ENCODE measurements at regions not wholly inside any gene's neighbourhood (a gene's known extent, or its start where the extent isn't known, plus 50 kb on each side); places are given as distances from the start of the nearest gene placed in this dataset.

GRCh38 chr12:42933461-42934081 lies 344.0 kb upstream of the PRICKLE1 start:
- TF ChIP-seq EZH2 (IDR thresholded peaks at IDR 0.05) (no peak), CTCF (IDR thresholded peaks at IDR 0.05 in 2 of 3, conservative IDR thresholded peaks at IDR 0.05 in 1 of 3; ENCODE audit: borderline replicate concordance in 1 of 3, insufficient read depth in 1 of 3, low read depth in 2 of 3, low read length in 2 of 3) (no peak), RAD21 (IDR thresholded peaks at IDR 0.05; ENCODE audit: low read depth) (no peak), POLR2A (IDR thresholded peaks at IDR 0.05; ENCODE audit: borderline replicate concordance, extremely low read depth, insufficient read depth, insufficient read length) (no peak), JUND (IDR thresholded peaks at IDR 0.05) (no peak), CEBPB (IDR thresholded peaks at IDR 0.05; ENCODE audit: low read depth) (no peak), POLR2AphosphoS5 (IDR thresholded peaks at IDR 0.05; ENCODE audit: low read depth, low read length) (no peak), SP1 (IDR thresholded peaks at IDR 0.05; ENCODE audit: low read depth) (no peak), ZBTB33 (IDR thresholded peaks at IDR 0.05; ENCODE audit: extremely low read depth, insufficient replicate concordance, low read length) (no peak), MAX (IDR thresholded peaks at IDR 0.05) (no peak), EZH2phosphoT487 (IDR thresholded peaks at IDR 0.05; ENCODE audit: borderline replicate concordance) (no peak), YY1 (IDR thresholded peaks at IDR 0.05; ENCODE audit: extremely low read depth, insufficient replicate concordance, low read depth, low read length) (no peak), ATF3 (IDR thresholded peaks at IDR 0.05) (no peak)
